Kidney (tissue), 13 donors: ENCODE measurements at regions not wholly inside any gene's neighbourhood (a gene's known extent, or its start where the extent isn't known, plus 50 kb on each side); places are given as distances from the start of the nearest gene placed in this dataset.
"Not testable (repeated sequence)": the region's sequence is repeated elsewhere in the genome, so short reads cannot be mapped to it uniquely, and the experiment has no call there.

Experiments used
- DNase-seq, 5 donors: peaks; one replicate each; pipeline ENCODE4 v3.0.0-alpha.2; 2013 to 2020
- FAIRE-seq: peaks from 2 replicates; lab custom pipeline; 2012; peaks lifted over from hg19 to GRCh38; lab: Jason Lieb, UNC
- H3K27ac ChIP-seq, 2 donors: one replicate each; pipeline ENCODE4 v1.7.0; 2013; ENCODE audit warnings: low read depth in 2 of 2, low read length in 2 of 2, inconsistent platforms in 1 of 2
- H3K27me3 ChIP-seq: one replicate; pipeline ENCODE4 v1.7.1; 2013; ENCODE audit warnings: low read length, inconsistent platforms; ENCODE audit not compliant: control insufficient read depth, insufficient read depth
- H3K36me3 ChIP-seq, 3 donors: one replicate each; pipeline versions ENCODE4 v1.7.0 to v1.7.1; 2013; ENCODE audit warnings: low read length in 3 of 3, control low read depth in 1 of 3, inconsistent platforms in 1 of 3; ENCODE audit not compliant: insufficient read depth in 3 of 3, control insufficient read depth in 2 of 3
- H3K4me1 ChIP-seq, 3 donors: one replicate each; pipeline versions ENCODE4 v1.7.0 to v1.7.1; 2013; ENCODE audit warnings: low read length in 3 of 3, inconsistent platforms in 1 of 3, low read depth in 1 of 3; ENCODE audit not compliant: control insufficient read depth in 2 of 3, insufficient read depth in 2 of 3
- H3K4me3 ChIP-seq, 3 donors: one replicate each; pipeline versions ENCODE4 v1.7.0 to v1.8.1; 2013; ENCODE audit warnings: low read length in 3 of 3, control low read depth in 1 of 3, inconsistent platforms in 1 of 3
- H3K9ac ChIP-seq, 3 donors: one replicate each; pipeline versions ENCODE4 v1.7.0 to v1.7.1; 2013; ENCODE audit warnings: low read length in 3 of 3, control low read depth in 1 of 3, inconsistent platforms in 1 of 3
- H3K9me3 ChIP-seq, 3 donors: one replicate each; pipeline versions ENCODE4 v1.7.0 to v1.7.1; 2013; ENCODE audit warnings: low read length in 3 of 3, control low read depth in 1 of 3, inconsistent platforms in 1 of 3; ENCODE audit not compliant: control insufficient read depth in 2 of 3, insufficient read depth in 1 of 3
- intact Hi-C: fragments of 100-400 bp; cut with DNase I; formaldehyde crosslinking; loops from one replicate; pipeline ENCODE4 v1.11.1; 2022
- TF ChIP-seq, protein P1 (sequence below): IDR thresholded peaks from 3 replicates; pipeline ENCODE4 v1.5.1; 2012; ENCODE audit warnings: mild to moderate bottlenecking, moderate library complexity, borderline replicate concordance; ENCODE audit not compliant: insufficient read depth; ENCODE audit errors: extremely low read depth
- donor health status: control.
- donor health status: control.
- donor health status: control.
- donor health status: control.
- donor health status: control.
- donor health status: DM: yes; HTN: yes; CAD: no.
- donor health status: Normal renal cell carcinoma (clear cell type).

DNA sequence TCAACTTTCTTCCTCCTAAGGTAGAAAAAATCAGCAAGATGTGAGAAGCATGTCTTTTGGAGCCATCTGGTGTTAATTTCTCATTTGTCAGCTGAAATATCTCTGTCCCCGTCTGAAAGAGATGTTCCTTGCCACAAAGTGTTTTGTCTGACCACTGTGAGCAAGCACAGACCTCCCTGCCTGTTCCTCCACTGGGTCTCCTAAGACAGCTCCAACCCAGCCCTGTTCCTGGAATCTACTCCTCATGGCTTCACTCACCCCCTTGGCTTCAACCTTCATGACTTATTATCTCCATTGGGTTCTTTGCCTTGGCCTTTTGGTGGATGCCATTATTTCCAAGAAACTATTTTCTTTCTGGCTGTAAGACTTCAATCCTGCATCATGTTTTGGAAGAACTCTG lies 65.7 kb upstream of the CACHD1 start:
- Histone ChIP-seq H3K36me3 (no peaks in the 10 kb centered on the region), H3K9ac (no peak overlapping the region), H3K27ac (no peak overlapping the region), H3K4me3 (no peak overlapping the region), H3K4me1 (no peaks in the 10 kb centered on the region), H3K27me3 (no peaks in the 10 kb centered on the region), H3K9me3 (no peaks in the 10 kb centered on the region)
- intact Hi-C loops: no loop called here
- FAIRE-seq (no peak), DNase-seq (no peak)
- TF ChIP-seq, protein P1, sequence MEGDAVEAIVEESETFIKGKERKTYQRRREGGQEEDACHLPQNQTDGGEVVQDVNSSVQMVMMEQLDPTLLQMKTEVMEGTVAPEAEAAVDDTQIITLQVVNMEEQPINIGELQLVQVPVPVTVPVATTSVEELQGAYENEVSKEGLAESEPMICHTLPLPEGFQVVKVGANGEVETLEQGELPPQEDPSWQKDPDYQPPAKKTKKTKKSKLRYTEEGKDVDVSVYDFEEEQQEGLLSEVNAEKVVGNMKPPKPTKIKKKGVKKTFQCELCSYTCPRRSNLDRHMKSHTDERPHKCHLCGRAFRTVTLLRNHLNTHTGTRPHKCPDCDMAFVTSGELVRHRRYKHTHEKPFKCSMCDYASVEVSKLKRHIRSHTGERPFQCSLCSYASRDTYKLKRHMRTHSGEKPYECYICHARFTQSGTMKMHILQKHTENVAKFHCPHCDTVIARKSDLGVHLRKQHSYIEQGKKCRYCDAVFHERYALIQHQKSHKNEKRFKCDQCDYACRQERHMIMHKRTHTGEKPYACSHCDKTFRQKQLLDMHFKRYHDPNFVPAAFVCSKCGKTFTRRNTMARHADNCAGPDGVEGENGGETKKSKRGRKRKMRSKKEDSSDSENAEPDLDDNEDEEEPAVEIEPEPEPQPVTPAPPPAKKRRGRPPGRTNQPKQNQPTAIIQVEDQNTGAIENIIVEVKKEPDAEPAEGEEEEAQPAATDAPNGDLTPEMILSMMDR: no peak

DNA sequence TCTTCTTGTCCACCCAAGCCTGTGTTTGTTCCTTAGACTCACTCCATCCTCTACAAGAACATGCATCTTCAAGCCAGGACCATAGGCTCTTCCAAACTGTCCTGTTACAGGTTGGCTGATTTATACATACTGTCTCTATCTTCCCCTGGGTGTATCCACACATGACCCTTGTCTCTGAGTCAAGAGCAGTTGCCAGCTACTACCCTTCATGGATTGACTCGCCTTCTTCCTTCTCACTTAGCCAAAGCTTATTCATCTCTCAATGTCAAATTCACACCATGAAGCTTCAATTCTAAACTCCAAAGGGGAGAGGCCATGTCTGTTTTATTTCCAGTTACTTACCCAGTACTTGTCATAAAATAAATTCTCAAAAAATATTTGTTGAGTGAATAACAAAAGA lies 64.1 kb upstream of the CACHD1 start:
- DNase-seq: no peak
- no peaks in the 10 kb centered on the region for H3K4me1 ChIP-seq
- H3K9ac ChIP-seq: no peak overlapping the region
- no peak for FAIRE-seq
- TF ChIP-seq, protein P1: no peak
- no peaks in the 10 kb centered on the region for H3K27me3 ChIP-seq
- no peaks in the 10 kb centered on the region for H3K36me3 ChIP-seq
- H3K27ac ChIP-seq: no peak overlapping the region
- intact Hi-C loops: no loop called here
- H3K4me3 ChIP-seq: no peak overlapping the region
- H3K9me3 ChIP-seq: no peaks in the 10 kb centered on the region

DNA sequence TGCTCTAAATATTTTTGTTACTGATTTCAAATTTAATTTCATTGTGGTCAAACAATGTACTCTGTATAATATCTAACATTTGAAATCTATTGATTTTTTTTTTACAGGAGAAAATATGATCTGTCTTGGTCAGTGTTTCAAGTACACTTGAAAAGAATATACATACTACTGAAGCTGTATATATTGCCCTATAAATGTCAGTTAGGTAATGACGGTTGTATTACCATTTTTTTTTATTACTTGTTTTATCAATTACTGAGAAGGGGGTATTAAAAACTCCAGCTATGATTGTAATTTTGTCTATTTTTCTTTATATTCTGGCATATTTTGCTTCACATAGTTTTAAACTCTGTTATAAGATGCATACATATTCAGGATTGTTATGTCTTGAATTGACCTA lies 59.7 kb upstream of the CACHD1 start:
- Histone ChIP-seq H3K9ac (no peak overlapping the region), H3K36me3 (no peaks in the 10 kb centered on the region), H3K4me3 (no peak overlapping the region), H3K27me3 (no peaks in the 10 kb centered on the region), H3K9me3 (no peaks in the 10 kb centered on the region), H3K27ac (no peak overlapping the region), H3K4me1 (no peaks in the 10 kb centered on the region)
- TF ChIP-seq, protein P1: no peak
- intact Hi-C loops: no loop called here
- DNase-seq (no peak), FAIRE-seq (no peak)

DNA sequence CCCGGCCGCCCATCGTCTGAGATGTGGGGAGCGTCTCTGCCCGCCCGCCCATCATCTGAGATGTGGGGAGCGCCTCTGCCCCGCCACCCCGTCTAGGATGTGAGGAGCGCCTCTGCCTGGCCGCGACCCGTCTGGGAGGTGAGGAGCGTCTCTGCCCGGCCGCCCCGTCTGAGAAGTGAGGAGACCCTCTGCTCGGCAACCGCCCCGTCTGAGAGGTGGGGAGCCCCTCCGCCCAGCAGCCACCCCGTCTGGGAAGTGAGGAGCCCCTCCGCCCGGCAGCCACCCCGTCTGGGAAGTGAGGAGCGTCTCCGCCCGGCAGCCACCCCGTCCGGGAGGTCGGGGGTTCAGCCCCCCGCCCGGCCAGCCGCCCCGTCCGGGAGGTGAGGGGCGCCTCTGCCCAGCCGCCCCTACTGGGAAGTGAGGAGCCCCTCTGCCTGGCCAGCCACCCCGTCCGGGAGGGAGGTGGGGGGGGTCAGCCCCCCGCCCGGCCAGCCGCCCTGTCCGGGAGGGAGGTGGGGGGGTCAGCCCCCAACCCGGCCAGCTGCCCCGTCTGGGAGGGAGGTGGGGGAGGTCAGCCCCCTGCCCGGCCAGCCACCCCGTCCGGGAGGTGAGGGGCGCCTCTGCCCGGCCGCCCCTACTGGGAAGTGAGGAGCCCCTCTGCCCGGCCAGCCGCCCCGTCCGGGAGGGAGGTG lies 54.9 kb upstream of the CACHD1 start:
- H3K4me1 ChIP-seq, H3K4me3 ChIP-seq, H3K9me3 ChIP-seq, H3K9ac ChIP-seq, H3K27ac ChIP-seq, H3K36me3 ChIP-seq, H3K27me3 ChIP-seq, intact Hi-C loops, FAIRE-seq: not testable (repeated sequence)
- peak in 1 of 5 donors; percentile 72 for DNase-seq
